Stomach smooth muscle (tissue), 2 donors: ENCODE measurements at regions not wholly inside any gene's neighbourhood (a gene's known extent, or its start where the extent isn't known, plus 50 kb on each side); places are given as distances from the start of the nearest gene placed in this dataset.
"Not testable (repeated sequence)": the region's sequence is repeated elsewhere in the genome, so short reads cannot be mapped to it uniquely, and the experiment has no call there.

Experiments used
- H3K27ac ChIP-seq: one replicate; pipeline ENCODE4 v1.7.0; 2013; ENCODE audit warnings: mild to moderate bottlenecking, low read length, inconsistent platforms
- H3K27me3 ChIP-seq, 2 donors: one replicate each; pipeline ENCODE4 v1.7.0; 2013; ENCODE audit warnings: low read length in 2 of 2; ENCODE audit not compliant: insufficient read depth in 2 of 2, control insufficient read depth in 1 of 2
- H3K36me3 ChIP-seq, 2 donors: one replicate each; pipeline ENCODE4 v1.7.0; 2013; ENCODE audit warnings: low read length in 2 of 2; ENCODE audit not compliant: control insufficient read depth in 2 of 2, insufficient read depth in 2 of 2
- H3K4me1 ChIP-seq: one replicate; pipeline ENCODE4 v1.7.0; 2013; ENCODE audit warnings: low read length; ENCODE audit not compliant: control insufficient read depth, insufficient read depth
- H3K4me3 ChIP-seq, 2 donors: one replicate each; pipeline ENCODE4 v1.7.0; 2013; ENCODE audit warnings: low read length in 2 of 2
- H3K9ac ChIP-seq, 2 donors: one replicate each; pipeline ENCODE4 v1.7.0; 2013; ENCODE audit warnings: low read length in 2 of 2, mild to moderate bottlenecking in 1 of 2
- H3K9me3 ChIP-seq, 2 donors: one replicate each; pipeline ENCODE4 v1.7.0; 2013; ENCODE audit warnings: low read length in 2 of 2; ENCODE audit not compliant: control insufficient read depth in 2 of 2
- donor health status: healthy.
- donor health status: Pancreatic carcinoma.

DNA sequence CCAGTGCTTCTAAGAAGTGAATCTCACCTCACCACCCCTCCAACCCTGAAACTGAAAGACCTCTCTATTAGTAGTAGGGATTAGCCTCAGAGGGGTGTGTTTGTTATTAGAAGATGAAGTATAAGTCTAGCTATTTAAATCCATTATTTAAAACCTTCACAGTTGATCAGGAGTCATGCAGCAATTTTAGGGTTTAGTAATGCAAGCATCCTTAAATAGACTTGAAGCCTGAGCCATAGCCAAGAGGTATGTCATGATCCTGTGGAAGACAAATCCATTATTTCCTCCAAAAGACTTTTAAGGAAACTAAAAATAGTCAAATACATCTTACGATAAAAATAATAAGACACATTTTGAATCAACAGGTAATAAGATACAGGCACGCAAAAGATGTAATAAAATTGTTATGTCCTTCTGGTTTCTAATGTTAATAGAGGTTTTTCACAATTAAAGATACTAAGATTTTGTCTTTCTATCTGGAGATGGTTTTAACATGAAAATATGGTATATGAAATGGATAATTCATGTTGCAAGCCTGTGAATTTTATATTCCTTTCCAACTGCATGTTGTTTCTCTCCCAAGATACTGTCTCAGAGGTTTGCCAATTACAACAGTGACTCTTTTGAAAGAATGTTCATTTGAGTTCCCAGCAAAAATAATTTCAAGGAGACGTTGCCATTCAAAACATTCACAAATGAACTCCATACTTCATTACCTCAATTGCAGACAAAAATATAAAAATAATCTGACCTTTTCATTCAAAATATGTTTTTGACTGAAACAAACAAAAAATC lies 68.0 kb downstream of the LUZP4 start:
- no peak overlapping the region for H3K9ac ChIP-seq
- no peaks in the 10 kb centered on the region for H3K9me3 ChIP-seq
- H3K36me3 ChIP-seq, result no peaks in the 10 kb centered on the region
- no peak overlapping the region for H3K27ac ChIP-seq
- H3K4me3 ChIP-seq, result no peak overlapping the region
- H3K4me1 ChIP-seq, result no peaks in the 10 kb centered on the region
- peaks cover 0 to 4% of the 10 kb centered on the region in 2 donors for H3K27me3 ChIP-seq

DNA sequence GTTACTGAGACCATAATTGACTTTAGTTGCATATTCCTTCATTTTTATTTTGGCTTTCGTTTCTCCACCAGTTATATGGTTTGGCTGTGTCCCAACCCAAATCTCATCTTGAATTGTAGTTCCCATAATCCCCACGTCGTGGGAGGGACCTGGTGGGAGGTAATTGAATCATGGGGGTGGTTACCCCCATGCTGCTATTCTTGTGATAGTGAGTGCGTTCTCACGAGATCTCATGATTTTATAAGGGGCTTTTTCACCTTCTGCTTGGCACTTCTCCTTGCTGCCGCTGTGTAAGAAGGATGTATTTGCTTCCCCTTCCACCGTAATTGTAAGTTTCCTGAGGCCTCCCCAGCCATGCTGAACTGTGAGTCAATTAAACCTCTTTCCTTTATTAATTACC lies 70.0 kb downstream of the LUZP4 start:
- not testable (repeated sequence) for H3K27ac ChIP-seq, H3K27me3 ChIP-seq, H3K4me3 ChIP-seq, H3K36me3 ChIP-seq, H3K9ac ChIP-seq, H3K4me1 ChIP-seq, H3K9me3 ChIP-seq

DNA sequence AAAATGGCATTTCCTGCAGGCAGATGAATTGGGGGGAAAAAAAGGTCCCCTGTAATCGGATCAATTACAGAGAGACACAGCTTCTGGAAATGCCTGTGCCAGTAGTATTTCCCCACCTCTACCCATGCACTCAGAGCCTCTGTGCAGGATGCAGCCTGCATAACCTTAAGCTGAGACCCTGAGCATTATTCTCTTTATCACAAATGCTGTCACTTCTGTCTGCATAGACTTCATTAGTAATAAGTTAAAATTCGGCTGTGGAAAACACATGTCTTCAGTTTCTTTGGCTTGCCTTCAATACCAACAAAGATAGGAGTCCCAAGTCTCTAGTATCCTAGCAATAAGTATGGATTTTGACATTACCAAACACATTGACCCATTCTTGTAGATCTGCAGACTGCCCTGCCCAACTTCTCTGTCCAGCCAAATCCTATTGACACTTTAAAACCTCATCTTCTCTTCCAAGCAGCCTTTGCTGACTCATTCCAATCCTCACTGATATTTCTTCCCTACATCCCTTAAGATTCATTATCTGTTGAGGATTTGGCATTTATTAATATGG lies 70.8 kb downstream of the LUZP4 start:
- peaks cover 0 to 6% of the 10 kb centered on the region in 2 donors for H3K27me3 ChIP-seq
- H3K27ac ChIP-seq, result no peak overlapping the region
- no peaks in the 10 kb centered on the region for H3K4me1 ChIP-seq
- no peak overlapping the region for H3K4me3 ChIP-seq
- H3K9me3 ChIP-seq, result no peaks in the 10 kb centered on the region
- no peaks in the 10 kb centered on the region for H3K36me3 ChIP-seq
- no peak overlapping the region for H3K9ac ChIP-seq

DNA sequence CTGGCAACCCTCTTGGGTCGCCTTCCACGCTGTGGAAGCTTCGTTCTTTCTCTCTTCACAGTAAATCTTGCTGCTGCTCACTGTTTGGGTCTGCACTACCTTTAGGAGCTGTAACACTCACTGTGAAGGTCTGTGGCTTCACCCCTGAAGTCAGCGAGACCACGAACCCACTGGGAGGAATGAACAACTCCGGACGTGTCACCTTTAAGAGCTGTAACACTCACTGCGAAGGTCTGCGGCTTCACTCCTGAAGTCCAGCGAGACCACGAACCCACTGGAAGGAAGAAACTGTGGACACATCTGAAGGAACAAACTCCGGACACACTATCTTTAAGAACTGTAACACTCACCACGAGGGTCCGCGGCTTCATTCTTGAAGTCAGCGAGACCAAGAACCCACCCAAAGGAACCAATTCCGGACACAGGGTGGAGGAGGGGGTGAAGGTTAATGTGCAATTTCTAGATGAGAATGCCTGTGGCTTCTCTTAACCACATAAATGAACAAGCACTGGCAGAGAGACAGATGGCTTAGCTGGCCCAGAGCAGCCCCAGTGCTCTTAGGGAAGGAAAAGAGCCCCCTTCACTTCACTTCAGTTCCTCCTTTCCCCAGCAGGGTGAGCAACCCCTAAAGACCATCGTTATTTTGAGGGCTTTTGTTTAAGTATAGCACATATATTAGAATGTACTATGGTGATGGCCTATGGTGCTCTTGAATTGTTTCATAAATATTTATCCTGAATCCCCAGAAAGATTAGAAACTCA lies 73.0 kb downstream of the LUZP4 start:
- Histone ChIP-seq H3K4me3 (no peak overlapping the region), H3K27ac (no peak overlapping the region), H3K36me3 (no peaks in the 10 kb centered on the region), H3K9ac (no peak overlapping the region), H3K27me3 (peaks cover 0 to 7% of the 10 kb centered on the region in 2 donors), H3K9me3 (no peaks in the 10 kb centered on the region), H3K4me1 (no peaks in the 10 kb centered on the region)

DNA sequence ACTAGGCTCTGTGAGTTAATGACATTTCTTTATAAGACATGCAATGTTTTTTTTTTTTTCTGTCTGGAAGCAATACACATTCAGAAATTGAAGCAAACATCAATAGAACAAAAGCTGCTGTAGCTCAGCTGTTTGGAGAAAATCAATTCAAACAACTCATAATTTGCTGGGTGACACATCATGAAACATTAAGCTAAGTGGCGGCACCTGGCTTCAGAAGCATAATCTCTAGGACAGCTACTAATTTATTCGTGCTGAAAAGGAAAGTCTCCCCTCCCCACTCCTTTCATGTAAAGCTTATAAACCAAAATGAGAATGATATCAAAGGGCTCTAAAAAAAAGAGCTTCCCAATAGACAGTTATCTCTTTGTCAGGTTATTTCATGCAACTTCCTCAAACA lies 73.9 kb downstream of the LUZP4 start:
- no peak overlapping the region for H3K27ac ChIP-seq
- H3K9me3 ChIP-seq, result no peaks in the 10 kb centered on the region
- H3K36me3 ChIP-seq, result no peaks in the 10 kb centered on the region
- H3K9ac ChIP-seq, result no peak overlapping the region
- no peak overlapping the region for H3K4me3 ChIP-seq
- H3K4me1 ChIP-seq, result no peaks in the 10 kb centered on the region
- peaks cover 0 to 7% of the 10 kb centered on the region in 2 donors for H3K27me3 ChIP-seq

DNA sequence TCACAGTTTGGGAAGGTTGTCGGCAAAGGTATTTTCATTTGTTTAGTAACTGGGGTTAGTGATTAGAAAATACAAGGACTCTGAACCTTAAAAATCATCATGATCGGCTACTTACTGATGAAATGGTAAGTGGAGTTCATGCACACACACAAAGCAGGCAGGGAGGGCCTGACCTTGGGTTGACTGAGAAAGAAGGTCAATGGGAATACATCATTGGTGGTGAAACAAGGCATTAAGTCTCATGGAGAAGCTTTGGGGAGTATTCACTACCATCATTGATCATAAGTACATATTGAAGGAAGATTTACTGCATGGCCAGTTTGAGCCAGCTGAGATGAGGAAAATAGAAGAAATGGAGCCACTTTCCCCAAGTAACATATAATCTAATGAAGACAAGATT lies 74.4 kb downstream of the LUZP4 start:
- Histone ChIP-seq H3K4me3 (no peak overlapping the region), H3K4me1 (no peaks in the 10 kb centered on the region), H3K27ac (no peak overlapping the region), H3K9me3 (no peaks in the 10 kb centered on the region), H3K9ac (no peak overlapping the region), H3K27me3 (peaks cover 0 to 7% of the 10 kb centered on the region in 2 donors), H3K36me3 (no peaks in the 10 kb centered on the region)

DNA sequence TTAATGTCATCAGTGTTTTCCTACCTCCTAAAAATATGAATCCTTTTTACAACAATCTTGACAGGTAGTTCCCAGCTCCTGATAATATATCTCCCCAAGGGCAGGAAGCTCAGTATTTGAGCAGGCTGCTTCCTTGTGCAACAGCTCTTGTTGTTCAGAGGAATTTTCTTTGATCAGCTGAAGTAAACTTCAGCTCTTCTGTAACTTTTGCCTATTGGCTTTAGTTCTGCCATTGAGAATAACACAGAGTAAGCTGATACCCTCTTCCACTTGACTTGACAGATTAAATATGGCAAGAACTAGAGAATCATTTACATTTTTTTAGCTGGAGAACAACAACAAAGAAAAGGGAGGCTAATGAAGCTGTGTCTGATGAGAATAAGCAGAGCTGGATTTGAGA lies 75.2 kb downstream of the LUZP4 start:
- no peak overlapping the region for H3K9ac ChIP-seq
- no peaks in the 10 kb centered on the region for H3K36me3 ChIP-seq
- H3K9me3 ChIP-seq, result no peaks in the 10 kb centered on the region
- H3K4me1 ChIP-seq, result no peaks in the 10 kb centered on the region
- H3K27me3 ChIP-seq, result peaks cover 0 to 7% of the 10 kb centered on the region in 2 donors
- H3K27ac ChIP-seq, result no peak overlapping the region
- H3K4me3 ChIP-seq, result no peak overlapping the region

DNA sequence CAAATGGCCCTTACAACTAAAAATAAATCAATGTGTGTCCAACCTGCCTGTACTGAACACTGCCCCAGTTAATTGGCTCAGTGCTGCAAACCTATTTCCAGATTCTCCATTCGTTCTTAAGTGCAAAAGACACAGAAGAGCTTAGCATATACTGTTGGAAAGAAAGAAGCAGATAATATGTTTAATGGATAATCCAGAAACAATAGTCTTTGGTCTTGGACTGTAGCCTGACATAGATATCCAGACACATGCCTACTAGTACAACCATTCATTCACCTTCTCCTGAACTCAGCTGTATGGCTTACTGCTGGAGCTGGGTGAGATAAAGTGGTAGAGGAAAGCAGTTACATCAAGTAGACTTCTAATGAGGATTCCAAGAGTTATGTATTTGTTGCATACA lies 77.0 kb downstream of the LUZP4 start:
- no peaks in the 10 kb centered on the region for H3K36me3 ChIP-seq
- no peaks in the 10 kb centered on the region for H3K9me3 ChIP-seq
- no peaks in the 10 kb centered on the region for H3K4me1 ChIP-seq
- no peak overlapping the region for H3K27ac ChIP-seq
- no peak overlapping the region for H3K9ac ChIP-seq
- H3K27me3 ChIP-seq, result peaks cover 0 to 4% of the 10 kb centered on the region in 2 donors
- no peak overlapping the region for H3K4me3 ChIP-seq

DNA sequence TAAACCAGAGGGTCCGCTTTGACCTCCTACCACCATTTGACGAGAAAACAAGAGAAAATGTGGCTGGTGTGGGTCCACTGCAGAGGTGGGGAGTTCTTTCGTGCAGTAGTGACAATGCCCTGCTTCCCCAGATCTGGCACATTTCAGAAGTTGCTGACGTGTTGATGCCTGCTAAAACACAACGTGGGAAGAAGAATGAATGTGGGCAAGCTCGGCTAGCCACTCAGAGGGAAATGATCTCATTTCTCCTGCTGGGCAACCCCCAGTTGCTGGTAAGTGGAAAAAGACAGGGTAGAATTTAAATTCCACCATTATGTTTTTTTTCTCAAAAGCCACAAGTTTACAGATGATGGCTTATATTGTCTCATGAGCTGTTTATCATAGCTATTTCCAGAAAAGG lies 77.9 kb downstream of the LUZP4 start:
- H3K27me3 ChIP-seq, result peaks cover 0 to 4% of the 10 kb centered on the region in 2 donors
- H3K9ac ChIP-seq, result no peak overlapping the region
- no peak overlapping the region for H3K4me3 ChIP-seq
- H3K36me3 ChIP-seq, result no peaks in the 10 kb centered on the region
- H3K9me3 ChIP-seq, result no peaks in the 10 kb centered on the region
- no peak overlapping the region for H3K27ac ChIP-seq
- no peaks in the 10 kb centered on the region for H3K4me1 ChIP-seq

DNA sequence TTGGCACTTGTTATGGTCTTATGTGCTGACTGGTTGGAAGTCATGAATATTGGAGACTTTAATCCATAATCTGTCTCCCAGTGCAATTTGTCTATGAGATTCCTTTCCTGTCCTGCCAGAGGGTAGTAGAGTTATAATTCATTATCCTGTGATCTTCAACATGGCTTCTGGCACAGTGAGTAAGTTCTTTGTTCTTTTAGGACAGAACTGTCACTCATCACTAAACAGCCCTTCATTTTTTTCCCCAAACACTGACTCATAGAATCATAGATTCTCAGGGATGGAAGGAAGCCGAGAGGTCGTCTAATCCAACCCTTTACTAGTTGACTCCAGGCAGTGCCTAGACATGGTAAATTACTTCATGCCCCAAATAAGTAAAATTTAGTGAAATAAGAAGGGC lies 78.4 kb downstream of the LUZP4 start:
- H3K9ac ChIP-seq, result no peak overlapping the region
- H3K27me3 ChIP-seq, result peaks cover 0 to 2% of the 10 kb centered on the region in 2 donors
- no peak overlapping the region for H3K27ac ChIP-seq
- no peak overlapping the region for H3K4me3 ChIP-seq
- no peaks in the 10 kb centered on the region for H3K4me1 ChIP-seq
- no peaks in the 10 kb centered on the region for H3K9me3 ChIP-seq
- H3K36me3 ChIP-seq, result no peaks in the 10 kb centered on the region

DNA sequence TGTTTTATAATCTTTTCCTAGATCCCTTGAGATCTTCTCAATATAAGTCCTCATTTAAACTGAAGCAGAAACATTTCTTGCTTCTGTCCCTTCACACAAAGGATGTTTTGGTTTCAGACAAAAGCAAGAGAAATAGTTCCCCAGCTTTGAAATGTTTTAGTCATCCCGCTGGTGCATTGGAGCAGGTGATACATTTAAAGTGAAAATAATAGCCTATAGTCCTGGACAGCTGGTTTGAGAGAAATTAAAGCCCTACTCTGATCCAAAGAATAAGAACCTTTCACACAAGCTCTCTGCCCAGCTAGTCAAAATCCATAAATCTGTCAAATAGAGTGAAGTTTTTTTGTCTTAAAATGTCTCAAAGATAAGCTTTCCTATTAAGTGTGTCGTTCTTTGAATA lies 79.4 kb downstream of the LUZP4 start:
- Histone ChIP-seq H3K9ac (no peak overlapping the region), H3K36me3 (no peaks in the 10 kb centered on the region), H3K4me3 (no peak overlapping the region), H3K27me3 (peaks cover 0 to 2% of the 10 kb centered on the region in 2 donors), H3K9me3 (no peaks in the 10 kb centered on the region), H3K4me1 (no peaks in the 10 kb centered on the region), H3K27ac (no peak overlapping the region)
